HUES64 (cell line): ENCODE measurements at regions not wholly inside any gene's neighbourhood (a gene's known extent, or its start where the extent isn't known, plus 50 kb on each side); places are given as distances from the start of the nearest gene placed in this dataset.

Experiments used
- H3K27ac ChIP-seq: 2 replicates; pipeline ENCODE4 v1.7.0; 2013; ENCODE audit warnings: low read depth, low read length, inconsistent platforms
- H3K27me3 ChIP-seq: 2 replicates; pipeline ENCODE4 v1.6.1; 2013; ENCODE audit warnings: mild to moderate bottlenecking, low read length; ENCODE audit not compliant: insufficient read depth
- H3K36me3 ChIP-seq: 2 replicates; pipeline ENCODE4 v1.6.1; 2013; ENCODE audit warnings: mild to moderate bottlenecking, low read length; ENCODE audit not compliant: insufficient read depth
- H3K4me1 ChIP-seq: 2 replicates; pipeline ENCODE4 v1.6.1; 2013; ENCODE audit warnings: mild to moderate bottlenecking, low read length, moderate library complexity; ENCODE audit not compliant: insufficient read depth
- H3K4me3 ChIP-seq: 2 replicates; pipeline ENCODE4 v1.5.1; 2013; ENCODE audit warnings: mild to moderate bottlenecking, low read length, moderate library complexity
- H3K9ac ChIP-seq: 2 replicates; pipeline ENCODE4 v1.6.1; 2013; ENCODE audit warnings: mild to moderate bottlenecking, low read depth, low read length
- H3K9me3 ChIP-seq: 2 replicates; pipeline ENCODE4 v1.6.1; 2013; ENCODE audit warnings: low read depth, low read length; ENCODE audit not compliant: insufficient read depth
- WGBS: fragments of 150-250, 120-280 bp; methylation state at CpG from one replicate; pipeline ENCODE4 v1.1.7; 2013; ENCODE audit warnings: missing lambda C conversion rate; 5-methylcytosine and 5-hydroxymethylcytosine counted together

DNA sequence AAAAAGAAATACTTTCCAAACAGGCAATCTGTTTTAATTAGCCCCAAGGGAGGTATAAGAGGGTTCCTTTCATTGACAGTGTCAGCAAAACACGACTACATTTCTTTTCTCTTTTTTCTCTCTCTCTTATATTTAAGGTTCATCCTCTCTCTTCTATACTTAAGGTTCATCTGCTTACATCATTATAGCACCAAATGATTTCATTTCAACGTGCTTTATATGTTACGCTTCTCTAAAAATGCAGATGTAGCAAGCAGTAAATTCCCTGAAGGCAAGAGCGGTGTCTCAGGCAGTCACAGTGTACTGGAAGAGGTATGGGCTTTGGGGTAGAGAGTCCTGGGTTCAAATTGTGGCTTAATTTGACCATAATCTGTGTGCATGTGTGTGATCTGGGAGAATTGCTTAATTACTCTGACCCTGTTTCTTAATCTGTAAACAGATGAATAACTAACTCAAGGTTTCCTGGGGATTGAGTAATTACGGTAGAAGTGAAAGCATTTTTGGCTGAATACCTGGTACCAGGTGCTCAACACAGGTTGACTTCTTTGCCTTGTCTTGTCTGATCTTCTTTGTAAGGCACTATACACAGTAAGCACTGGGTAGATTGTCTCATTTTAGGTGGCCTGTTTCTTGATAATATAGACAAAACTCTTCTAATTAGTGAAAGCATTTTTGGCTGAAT is 180.8 kb downstream of the SPRY1 start:
- no peak overlapping the region for H3K27ac ChIP-seq
- WGBS = 95% methylated on average over 5 of the region's 5 CpGs

DNA sequence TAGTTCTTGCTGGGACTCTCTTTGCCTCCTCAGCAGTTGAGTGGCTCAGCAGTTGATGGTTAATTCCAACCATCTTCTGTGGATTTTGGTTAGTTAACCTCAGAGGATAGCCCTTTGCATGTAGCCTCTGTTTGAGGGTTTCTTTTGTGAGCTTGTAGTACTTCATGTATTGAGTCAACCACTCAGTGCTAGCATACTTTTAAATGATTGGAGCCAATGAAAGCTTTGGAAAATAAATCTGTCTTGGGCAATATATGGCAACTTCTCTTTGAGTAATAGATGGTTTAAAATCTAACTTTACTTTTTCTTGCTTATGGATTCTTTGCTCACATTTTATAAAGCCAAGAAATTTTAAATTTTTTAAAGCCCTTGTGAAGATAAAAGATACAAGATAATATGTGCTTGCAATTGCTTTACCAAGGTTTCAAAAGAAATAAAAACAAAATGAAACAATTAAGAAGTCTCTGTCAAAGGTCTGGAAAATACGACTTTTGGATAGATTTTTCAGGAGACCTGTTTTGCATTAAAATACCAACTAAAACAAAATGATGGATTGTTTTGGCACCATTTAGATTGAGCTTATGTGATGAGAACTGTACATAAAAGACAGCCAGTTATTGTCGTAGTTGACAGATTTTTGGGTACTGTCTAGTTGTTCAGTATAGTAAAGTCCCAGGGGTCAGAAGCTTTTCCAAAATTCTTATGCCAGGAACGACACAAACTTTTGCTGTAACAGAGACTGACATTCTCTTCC is 181.9 kb downstream of the SPRY1 start:
- H3K27me3 ChIP-seq = no peaks in the 10 kb centered on the region
- no peak overlapping the region for H3K4me3 ChIP-seq
- peaks cover 20% of the 10 kb centered on the region for H3K9me3 ChIP-seq
- 93% methylated on average over 2 of the region's 3 CpGs for WGBS
- H3K27ac ChIP-seq = no peak overlapping the region
- H3K9ac ChIP-seq = no peak overlapping the region
- H3K4me1 ChIP-seq = no peaks in the 10 kb centered on the region
- no peaks in the 10 kb centered on the region for H3K36me3 ChIP-seq

More for the DNA sequence above, 180.8 kb downstream of the SPRY1 start:
- Histone ChIP-seq H3K4me1 (no peaks in the 10 kb centered on the region), H3K36me3 (no peaks in the 10 kb centered on the region), H3K9ac (no peak overlapping the region), H3K27me3 (no peaks in the 10 kb centered on the region), H3K9me3 (peaks cover 20% of the 10 kb centered on the region), H3K4me3 (no peak overlapping the region)

DNA sequence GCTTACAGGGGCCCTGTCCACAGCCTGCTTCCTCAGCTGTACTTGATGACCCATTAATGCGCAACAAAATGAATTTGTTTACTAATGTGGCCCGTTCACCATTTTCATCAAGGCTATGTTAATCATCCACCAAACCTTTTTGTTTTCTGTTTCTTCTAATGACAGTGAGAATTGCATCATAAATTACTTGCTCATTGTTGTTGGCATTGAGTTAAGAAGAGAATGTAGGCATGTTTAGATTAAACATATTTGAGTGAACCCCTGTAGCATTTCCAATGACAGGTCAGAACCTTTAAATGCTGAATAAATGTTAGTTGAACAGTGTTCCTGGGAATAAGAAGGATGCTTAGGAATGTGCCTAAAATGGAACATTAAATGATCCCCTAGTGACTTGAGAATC is 183.4 kb downstream of the SPRY1 start:
- H3K9ac ChIP-seq = no peak overlapping the region
- no peak overlapping the region for H3K27ac ChIP-seq
- H3K27me3 ChIP-seq = no peaks in the 10 kb centered on the region
- peaks cover 20% of the 10 kb centered on the region for H3K9me3 ChIP-seq
- H3K36me3 ChIP-seq = no peaks in the 10 kb centered on the region
- H3K4me3 ChIP-seq = no peak overlapping the region
- whole genome bisulfite sequencing = 99% methylated on average over 2 of the region's 2 CpGs
- H3K4me1 ChIP-seq = peaks cover 5% of the 10 kb centered on the region; the same call in 1 of the 2 replicates

DNA sequence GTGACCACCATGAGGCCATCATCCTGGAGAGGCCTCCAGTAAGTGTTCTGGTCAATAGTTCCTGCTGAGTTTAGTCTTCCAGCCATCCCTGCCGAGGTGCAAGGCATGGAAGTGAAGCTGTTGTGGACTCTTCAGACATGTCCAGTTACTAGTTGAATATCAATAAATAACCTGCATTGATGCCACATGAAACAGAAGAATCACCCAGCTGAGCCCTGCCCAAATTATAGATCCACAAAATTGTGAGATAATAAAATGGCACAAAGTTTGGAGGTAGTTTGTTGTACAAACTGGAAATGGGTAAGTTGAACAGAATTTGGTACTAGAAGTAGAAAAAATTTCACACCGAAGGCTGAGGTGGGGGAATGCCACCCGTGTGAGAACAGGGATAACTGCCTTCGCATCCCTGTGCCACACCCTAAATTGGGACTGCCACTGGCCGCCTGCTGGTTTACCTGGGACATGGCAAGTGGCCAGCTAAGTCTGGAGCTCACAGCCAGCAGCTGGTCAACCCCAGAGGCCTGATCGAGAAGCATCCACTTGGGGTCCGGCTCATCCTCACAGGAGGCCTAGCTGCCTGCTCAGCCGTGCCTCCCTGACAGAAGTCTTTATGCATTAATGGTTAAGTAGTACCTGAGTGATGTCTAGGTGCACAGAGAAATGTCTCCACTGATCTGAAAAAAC is 184.5 kb downstream of the SPRY1 start:
- 91% methylated on average over 8 of the region's 8 CpGs for WGBS
- no peak overlapping the region for H3K27ac ChIP-seq

DNA sequence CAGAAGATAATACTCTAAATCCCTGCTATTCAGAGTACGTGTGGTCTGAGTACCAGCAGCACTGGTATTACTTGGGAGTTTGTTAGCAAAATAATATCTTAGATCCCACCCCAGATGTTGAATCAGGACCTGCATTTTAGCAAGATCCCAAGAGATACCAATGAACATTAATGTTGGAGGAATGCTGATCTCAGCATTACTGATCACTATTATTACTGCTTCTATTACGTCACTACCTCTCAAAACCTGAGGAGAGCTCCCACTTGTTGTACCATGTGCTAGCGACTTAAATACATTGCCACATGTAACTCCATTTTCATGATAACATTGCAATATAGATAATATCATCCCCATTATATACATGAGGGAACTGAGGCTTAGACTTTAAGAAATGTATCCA is 185.2 kb downstream of the SPRY1 start:
- Histone ChIP-seq H3K9ac (no peak overlapping the region), H3K36me3 (no peaks in the 10 kb centered on the region), H3K27ac (no peak overlapping the region), H3K27me3 (no peaks in the 10 kb centered on the region), H3K9me3 (peaks cover 20% of the 10 kb centered on the region), H3K4me3 (no peak overlapping the region), H3K4me1 (peaks cover 5% of the 10 kb centered on the region; the same call in 1 of the 2 replicates)
- over 99% methylated on average over 3 of the region's 3 CpGs for WGBS

More for the DNA sequence above, 184.5 kb downstream of the SPRY1 start:
- H3K27me3 ChIP-seq = no peaks in the 10 kb centered on the region
- no peak overlapping the region for H3K4me3 ChIP-seq
- H3K36me3 ChIP-seq = no peaks in the 10 kb centered on the region
- H3K9ac ChIP-seq = no peak overlapping the region
- peaks cover 20% of the 10 kb centered on the region for H3K9me3 ChIP-seq
- H3K4me1 ChIP-seq = peaks cover 5% of the 10 kb centered on the region; the same call in 1 of the 2 replicates

DNA sequence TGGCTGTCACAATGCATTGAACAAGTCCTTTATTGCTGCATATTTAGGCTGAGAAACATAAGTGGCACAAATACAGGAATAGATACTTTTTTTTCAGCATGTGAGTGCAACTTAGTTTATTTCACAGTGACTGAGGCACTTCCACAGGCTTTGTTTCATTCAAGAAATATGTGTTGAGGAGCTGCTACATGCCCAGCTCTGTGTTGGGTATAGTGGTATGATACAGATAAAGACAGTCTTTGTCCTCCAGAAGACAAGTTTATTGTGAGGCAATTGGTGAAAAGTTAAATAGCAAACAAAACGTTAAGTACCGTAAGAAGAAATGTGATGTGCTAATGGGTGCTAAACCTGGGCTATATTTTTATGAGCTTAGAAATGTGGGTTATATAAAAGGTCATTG is 186.4 kb downstream of the SPRY1 start:
- Histone ChIP-seq H3K4me1 (peaks cover 5% of the 10 kb centered on the region; the same call in 1 of the 2 replicates), H3K9me3 (peaks cover 20% of the 10 kb centered on the region), H3K27ac (no peak overlapping the region), H3K27me3 (no peaks in the 10 kb centered on the region), H3K9ac (no peak overlapping the region), H3K36me3 (no peaks in the 10 kb centered on the region), H3K4me3 (no peak overlapping the region)
- 94% methylated on average over 2 of the region's 2 CpGs for WGBS

DNA sequence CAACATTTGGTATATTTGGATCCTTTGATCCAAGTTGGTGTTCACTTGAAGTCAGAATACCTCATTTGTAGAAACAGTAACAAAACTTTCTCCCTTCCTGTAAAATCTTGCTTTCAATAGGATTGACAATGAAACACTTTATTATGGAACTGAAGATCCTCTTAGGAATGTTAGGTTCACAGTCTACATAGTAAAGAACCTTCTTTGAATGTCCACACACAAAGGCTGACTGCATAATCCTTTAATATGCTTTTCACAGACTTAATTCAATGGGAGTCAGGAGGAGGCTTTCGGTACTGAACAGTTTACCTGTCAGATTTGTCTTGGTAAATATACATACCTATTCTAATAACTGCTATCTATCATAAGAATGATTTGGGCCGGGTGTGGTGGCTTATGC is 188.5 kb downstream of the SPRY1 start:
- Histone ChIP-seq H3K9ac (no peak overlapping the region), H3K4me1 (peaks cover 5% of the 10 kb centered on the region; the same call in 1 of the 2 replicates), H3K4me3 (no peak overlapping the region), H3K9me3 (peaks cover 16% of the 10 kb centered on the region), H3K27me3 (no peaks in the 10 kb centered on the region), H3K27ac (peak overlapping the region; percentile 56; the same call in 1 of the 2 replicates), H3K36me3 (no peaks in the 10 kb centered on the region)
- 78% methylated on average over 2 of the region's 2 CpGs for WGBS

DNA sequence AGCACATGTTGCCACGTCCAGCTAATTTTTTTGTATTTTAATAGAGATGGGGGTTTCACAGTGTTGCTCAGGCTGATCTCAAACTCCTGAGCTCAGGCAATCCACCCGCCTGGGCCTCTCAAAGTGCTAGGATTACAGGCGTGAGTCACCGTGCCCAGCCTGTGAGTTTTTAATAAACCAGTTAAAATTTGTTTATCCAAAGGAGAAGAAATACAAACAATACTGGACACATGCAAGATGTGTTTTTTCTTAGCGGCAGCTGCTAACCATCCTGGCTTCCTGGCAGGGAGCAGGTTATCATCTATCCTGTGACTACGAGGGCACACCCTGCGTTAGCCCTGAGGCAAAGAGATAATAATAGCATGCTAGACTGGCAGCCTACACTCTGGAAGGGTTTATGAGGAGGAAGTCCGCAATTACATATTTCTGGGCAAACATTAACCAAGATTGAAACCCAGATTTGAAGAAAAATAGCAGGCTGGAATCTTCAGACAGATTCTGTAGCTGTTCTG is 191.4 kb downstream of the SPRY1 start:
- Histone ChIP-seq H3K9ac (no peak overlapping the region), H3K36me3 (no peaks in the 10 kb centered on the region), H3K4me1 (peaks cover 5% of the 10 kb centered on the region; the same call in 1 of the 2 replicates), H3K27me3 (no peaks in the 10 kb centered on the region), H3K4me3 (no peak overlapping the region), H3K9me3 (no peaks in the 10 kb centered on the region), H3K27ac (no peak overlapping the region)
- WGBS = 91% methylated on average over 8 of the region's 8 CpGs

DNA sequence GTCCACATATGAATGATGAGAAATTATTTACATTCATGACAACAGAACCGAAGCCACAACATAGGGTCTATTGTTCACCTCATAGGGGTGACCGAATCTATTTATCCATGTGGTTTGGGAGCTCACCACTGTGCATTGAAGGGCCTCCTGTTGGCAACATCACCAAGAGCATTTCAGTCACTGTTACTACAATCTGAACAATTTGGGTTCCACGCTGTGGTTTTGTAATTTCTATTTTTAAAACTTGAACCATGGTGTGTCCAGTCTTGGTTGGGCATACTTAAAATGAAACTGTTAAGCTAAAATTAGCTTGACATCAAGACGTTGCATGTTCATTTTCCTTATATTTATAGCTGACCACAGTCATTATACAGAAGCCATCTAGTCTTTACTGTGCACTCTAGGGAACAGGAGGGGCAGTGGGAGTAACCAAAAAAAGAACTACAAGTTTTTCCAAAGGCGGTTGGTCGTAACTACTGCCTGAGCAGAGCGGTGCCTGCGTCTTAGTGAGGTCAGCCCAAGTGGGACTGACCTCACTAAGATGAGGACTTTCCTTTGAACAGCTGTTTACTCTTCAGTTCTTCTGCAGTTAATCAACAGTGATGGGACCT is 192.1 kb downstream of the SPRY1 start:
- no peak overlapping the region for H3K27ac ChIP-seq
- no peaks in the 10 kb centered on the region for H3K36me3 ChIP-seq
- 96% methylated on average over 8 of the region's 8 CpGs for WGBS
- no peak overlapping the region for H3K4me3 ChIP-seq
- H3K9me3 ChIP-seq = no peaks in the 10 kb centered on the region
- H3K9ac ChIP-seq = no peak overlapping the region
- H3K4me1 ChIP-seq = peaks cover 5% of the 10 kb centered on the region; the same call in 1 of the 2 replicates
- no peaks in the 10 kb centered on the region for H3K27me3 ChIP-seq

DNA sequence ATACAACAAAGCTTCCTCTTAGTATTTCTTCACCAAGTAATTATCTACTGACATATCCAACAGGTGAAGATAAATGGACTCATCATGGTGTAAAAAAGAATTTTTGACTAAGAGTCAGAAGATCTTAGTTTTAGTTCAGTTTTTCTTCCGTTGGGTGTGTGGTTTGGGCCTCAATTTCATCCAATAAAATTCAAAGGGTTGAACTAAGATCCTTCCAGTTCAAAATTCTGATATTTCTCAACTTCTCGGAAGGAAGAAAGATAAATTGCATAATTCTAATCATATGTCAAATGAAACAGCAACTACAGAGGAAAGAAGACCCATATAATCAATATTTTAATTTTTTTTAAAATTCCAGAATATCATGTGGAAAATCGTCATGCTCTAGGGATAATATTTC is 192.7 kb downstream of the SPRY1 start:
- H3K4me1 ChIP-seq = peaks cover 5% of the 10 kb centered on the region; the same call in 1 of the 2 replicates
- H3K27me3 ChIP-seq = no peaks in the 10 kb centered on the region
- H3K9me3 ChIP-seq = no peaks in the 10 kb centered on the region
- H3K36me3 ChIP-seq = no peaks in the 10 kb centered on the region
- no peak overlapping the region for H3K27ac ChIP-seq
- no peak overlapping the region for H3K4me3 ChIP-seq
- no peak overlapping the region for H3K9ac ChIP-seq
- 100% methylated on average over 2 of the region's 3 CpGs for WGBS
